ENCODE measurements at regions not wholly inside any gene's neighbourhood (a gene's known extent, or its start where the extent isn't known, plus 50 kb on each side); places are given as distances from the start of the nearest gene placed in this dataset.

DNA sequence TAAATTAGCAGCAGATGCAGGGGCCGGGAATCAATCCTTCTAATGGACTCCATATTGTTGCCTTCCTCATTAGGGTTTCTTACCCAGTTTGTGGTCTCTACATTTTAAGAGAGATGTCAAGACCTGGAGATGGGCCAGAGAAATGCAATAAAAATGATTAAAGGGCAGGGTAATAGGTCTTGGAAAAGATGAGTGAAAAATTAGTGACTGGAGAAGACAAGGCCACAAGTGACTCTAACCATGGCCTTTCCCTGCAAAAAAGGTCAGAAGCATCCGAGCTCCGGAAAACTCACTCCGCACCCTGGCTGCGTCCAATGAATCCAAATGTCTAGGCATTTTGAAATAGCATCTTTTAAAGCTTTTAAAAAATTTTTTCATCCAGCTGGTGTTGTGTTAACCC lies 152.8 kb downstream of the ARRDC4 start:
- Histone ChIP-seq H3K79me2 (ENCODE audit: insufficient read depth, low read length) (no peaks in the 10 kb centered on the region), H3K36me3 (ENCODE audit: insufficient read depth, low read length) (no peaks in the 10 kb centered on the region), H3K9me3 (ENCODE audit: insufficient read depth, low read depth, low read length) (no peaks in the 10 kb centered on the region), H2AFZ (ENCODE audit: low read length) (no peak overlapping the region), H3K4me2 (ENCODE audit: low read depth, low read length, poor library complexity, severe bottlenecking) (no peak overlapping the region), H3K9ac (ENCODE audit: low read depth, low read length, poor library complexity, severe bottlenecking) (no peak overlapping the region), H3K4me1 (ENCODE audit: insufficient read depth, low read length, poor library complexity, severe bottlenecking) (no peaks in the 10 kb centered on the region), H4K20me1 (ENCODE audit: insufficient read depth, low read length, poor library complexity, severe bottlenecking) (no peaks in the 10 kb centered on the region), H3K4me3 (ENCODE audit: low read length, poor library complexity, severe bottlenecking) (no peak overlapping the region), H3K27me3 (ENCODE audit: insufficient read depth, low read length, poor library complexity, severe bottlenecking) (no peaks in the 10 kb centered on the region), H3K9me2 (replicated peaks; ENCODE audit: low read depth, low read length) (no peaks in the 10 kb centered on the region), H3F3A (ENCODE audit: low read depth) (no peaks in the 10 kb centered on the region)
- TF ChIP-seq EZH2phosphoT487 (IDR thresholded peaks at IDR 0.05; ENCODE audit: borderline replicate concordance) = no peak
- TF ChIP-seq, protein P1, sequence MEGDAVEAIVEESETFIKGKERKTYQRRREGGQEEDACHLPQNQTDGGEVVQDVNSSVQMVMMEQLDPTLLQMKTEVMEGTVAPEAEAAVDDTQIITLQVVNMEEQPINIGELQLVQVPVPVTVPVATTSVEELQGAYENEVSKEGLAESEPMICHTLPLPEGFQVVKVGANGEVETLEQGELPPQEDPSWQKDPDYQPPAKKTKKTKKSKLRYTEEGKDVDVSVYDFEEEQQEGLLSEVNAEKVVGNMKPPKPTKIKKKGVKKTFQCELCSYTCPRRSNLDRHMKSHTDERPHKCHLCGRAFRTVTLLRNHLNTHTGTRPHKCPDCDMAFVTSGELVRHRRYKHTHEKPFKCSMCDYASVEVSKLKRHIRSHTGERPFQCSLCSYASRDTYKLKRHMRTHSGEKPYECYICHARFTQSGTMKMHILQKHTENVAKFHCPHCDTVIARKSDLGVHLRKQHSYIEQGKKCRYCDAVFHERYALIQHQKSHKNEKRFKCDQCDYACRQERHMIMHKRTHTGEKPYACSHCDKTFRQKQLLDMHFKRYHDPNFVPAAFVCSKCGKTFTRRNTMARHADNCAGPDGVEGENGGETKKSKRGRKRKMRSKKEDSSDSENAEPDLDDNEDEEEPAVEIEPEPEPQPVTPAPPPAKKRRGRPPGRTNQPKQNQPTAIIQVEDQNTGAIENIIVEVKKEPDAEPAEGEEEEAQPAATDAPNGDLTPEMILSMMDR (conservative IDR thresholded peaks at IDR 0.05; ENCODE audit: low read length) = no peak

DNA sequence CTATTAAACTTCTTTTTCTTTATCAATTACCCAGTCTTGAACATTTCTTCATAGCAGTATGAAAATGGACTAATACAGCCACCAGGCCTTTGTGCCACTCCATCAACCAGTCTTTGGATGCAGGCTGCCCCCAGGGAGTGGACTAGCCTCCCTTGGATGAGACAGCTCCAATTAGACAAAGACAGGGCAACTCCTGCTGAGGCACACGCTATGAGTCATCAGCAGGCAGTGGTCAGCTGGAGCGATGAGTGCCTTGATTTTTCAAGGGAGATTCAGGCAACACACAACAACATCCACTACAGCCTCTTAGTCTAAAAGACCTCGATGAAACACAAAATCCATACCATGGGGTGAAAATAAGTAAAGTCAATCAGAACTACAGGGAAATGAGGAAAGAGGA lies 160.1 kb downstream of the ARRDC4 start:
- TF ChIP-seq EZH2phosphoT487 (IDR thresholded peaks at IDR 0.05; ENCODE audit: borderline replicate concordance) = no peak
- TF ChIP-seq, protein P1 (conservative IDR thresholded peaks at IDR 0.05; ENCODE audit: low read length) = no peak

DNA sequence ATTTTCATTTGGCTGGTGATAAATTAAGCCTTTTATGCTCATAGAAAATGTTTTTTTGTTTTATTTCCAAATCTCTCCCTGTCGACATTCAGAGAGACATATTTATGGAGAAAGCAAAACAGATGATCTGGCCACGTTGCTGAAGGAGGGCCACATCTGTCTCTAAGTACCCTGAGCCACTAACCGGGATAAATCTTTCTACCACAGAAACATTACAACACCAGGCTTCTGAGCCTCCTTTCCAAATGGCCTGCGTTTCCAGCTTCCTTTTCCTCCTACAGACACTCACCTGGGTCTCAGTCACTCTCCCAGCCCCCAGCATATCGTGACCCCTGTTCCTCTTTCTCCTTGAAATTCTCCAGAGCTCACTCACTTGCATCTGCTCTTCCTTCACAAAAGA lies 161.0 kb downstream of the ARRDC4 start:
- Histone ChIP-seq H3F3A (ENCODE audit: low read depth) (no peaks in the 10 kb centered on the region), H3K9ac (ENCODE audit: low read depth, low read length, poor library complexity, severe bottlenecking) (no peak overlapping the region), H3K4me3 (ENCODE audit: low read length, poor library complexity, severe bottlenecking) (no peak overlapping the region), H3K79me2 (ENCODE audit: insufficient read depth, low read length) (no peaks in the 10 kb centered on the region), H3K4me2 (ENCODE audit: low read depth, low read length, poor library complexity, severe bottlenecking) (no peak overlapping the region), H3K27me3 (ENCODE audit: insufficient read depth, low read length, poor library complexity, severe bottlenecking) (no peaks in the 10 kb centered on the region), H3K9me3 (ENCODE audit: insufficient read depth, low read depth, low read length) (no peaks in the 10 kb centered on the region), H3K36me3 (ENCODE audit: insufficient read depth, low read length) (no peaks in the 10 kb centered on the region), H3K9me2 (replicated peaks; ENCODE audit: low read depth, low read length) (no peaks in the 10 kb centered on the region), H2AFZ (ENCODE audit: low read length) (no peak overlapping the region), H4K20me1 (ENCODE audit: insufficient read depth, low read length, poor library complexity, severe bottlenecking) (no peaks in the 10 kb centered on the region), H3K4me1 (ENCODE audit: insufficient read depth, low read length, poor library complexity, severe bottlenecking) (no peaks in the 10 kb centered on the region)
- TF ChIP-seq, protein P1 (conservative IDR thresholded peaks at IDR 0.05; ENCODE audit: low read length) = no peak
- TF ChIP-seq EZH2phosphoT487 (IDR thresholded peaks at IDR 0.05; ENCODE audit: borderline replicate concordance) = no peak

More for the DNA sequence above, 160.1 kb downstream of the ARRDC4 start:
- Histone ChIP-seq H3K4me2 (ENCODE audit: low read depth, low read length, poor library complexity, severe bottlenecking) (no peak overlapping the region), H3K27me3 (ENCODE audit: insufficient read depth, low read length, poor library complexity, severe bottlenecking) (no peaks in the 10 kb centered on the region), H3F3A (ENCODE audit: low read depth) (no peaks in the 10 kb centered on the region), H3K4me1 (ENCODE audit: insufficient read depth, low read length, poor library complexity, severe bottlenecking) (no peaks in the 10 kb centered on the region), H3K9ac (ENCODE audit: low read depth, low read length, poor library complexity, severe bottlenecking) (no peak overlapping the region), H3K4me3 (ENCODE audit: low read length, poor library complexity, severe bottlenecking) (no peak overlapping the region), H3K9me3 (ENCODE audit: insufficient read depth, low read depth, low read length) (no peaks in the 10 kb centered on the region), H2AFZ (ENCODE audit: low read length) (no peak overlapping the region), H3K36me3 (ENCODE audit: insufficient read depth, low read length) (no peaks in the 10 kb centered on the region), H4K20me1 (ENCODE audit: insufficient read depth, low read length, poor library complexity, severe bottlenecking) (no peaks in the 10 kb centered on the region), H3K79me2 (ENCODE audit: insufficient read depth, low read length) (no peaks in the 10 kb centered on the region), H3K9me2 (replicated peaks; ENCODE audit: low read depth, low read length) (no peaks in the 10 kb centered on the region)

Measured in Loucy (cell line).